ENCODE measurements at regions not wholly inside any gene's neighbourhood (a gene's known extent, or its start where the extent isn't known, plus 50 kb on each side); places are given as distances from the start of the nearest gene placed in this dataset.
"Not testable (repeated sequence)": the region's sequence is repeated elsewhere in the genome, so short reads cannot be mapped to it uniquely, and the experiment has no call there.

DNA sequence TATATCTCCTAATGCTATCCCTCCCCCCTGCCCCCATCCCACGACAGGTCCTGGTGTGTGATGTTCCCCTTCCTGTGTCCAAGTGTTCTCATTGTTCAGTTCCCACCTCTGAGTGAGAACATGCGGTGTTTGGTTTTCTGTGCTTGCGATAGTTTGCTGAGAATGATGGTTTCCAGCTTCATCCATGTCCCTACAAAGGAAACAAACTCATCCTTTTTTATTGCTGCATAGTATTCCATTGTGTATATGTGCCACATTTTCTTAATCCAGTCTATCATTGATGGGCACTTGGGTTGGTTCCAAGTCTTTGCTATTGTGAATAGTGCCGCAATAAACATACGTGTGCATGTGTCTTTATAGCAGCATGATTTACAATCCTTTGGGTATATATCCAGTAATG lies 146.9 kb downstream of the LYPLAL1 start:
- DNase-seq: not testable (repeated sequence)

- no peak for DNase-seq
These were observed 145.1 kb downstream of the LYPLAL1 start for GRCh38 chr1:219318826-219319225.

- no peak for DNase-seq
These were observed 144.2 kb downstream of the LYPLAL1 start for GRCh38 chr1:219317762-219318353.

DNA sequence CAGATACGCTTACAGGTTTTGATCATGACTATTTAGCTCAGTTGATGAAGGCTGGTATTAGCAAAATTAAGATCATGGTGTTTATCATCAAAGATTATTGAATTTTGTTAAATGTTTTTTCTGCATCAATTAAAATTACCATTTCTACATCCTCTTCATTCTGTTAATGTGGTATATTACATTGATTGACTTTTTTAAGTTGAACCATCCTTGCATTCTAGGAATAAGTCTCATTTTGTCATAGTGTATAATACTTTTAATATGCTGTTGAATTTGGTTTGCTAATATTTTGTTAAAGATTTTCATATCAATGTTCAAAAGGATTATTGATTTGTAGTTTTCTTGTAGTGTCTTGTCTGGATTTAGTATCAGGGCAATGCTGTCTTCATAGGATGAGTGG lies 142.4 kb downstream of the LYPLAL1 start:
- DNase-seq: no peak

- DNase-seq: no peak
These were observed 140.3 kb downstream of the LYPLAL1 start for GRCh38 chr1:219313961-219314360.

DNA sequence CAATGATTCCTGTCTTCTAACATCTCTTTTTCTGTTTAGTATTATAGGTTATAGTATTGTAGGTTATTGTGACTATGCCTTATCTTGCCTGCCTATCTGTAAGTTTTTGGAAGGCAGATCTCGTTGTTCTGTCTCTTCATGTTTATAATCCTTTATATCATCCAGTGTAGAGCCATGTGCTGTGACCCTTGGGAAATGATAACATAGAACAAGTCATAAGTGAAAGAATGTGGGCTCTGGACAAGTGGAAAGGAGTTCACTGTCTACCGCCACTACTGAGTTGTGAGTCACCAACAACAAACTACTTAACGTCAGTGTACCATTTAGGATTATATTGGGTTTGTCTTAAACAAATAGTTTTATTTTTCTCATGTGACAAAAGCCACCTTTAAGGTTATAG lies 139.3 kb downstream of the LYPLAL1 start:
- DNase-seq: no peak

GRCh38 chr1:219310181-219310728 lies 136.6 kb downstream of the LYPLAL1 start:
- no peak for DNase-seq

- DNase-seq: no peak
These were observed 134.7 kb downstream of the LYPLAL1 start for GRCh38 chr1:219308367-219308766.

GRCh38 chr1:219304227-219305226 lies 130.8 kb downstream of the LYPLAL1 start:
- peak in 2 of 56 donors; percentile 1 to 2 for DNase-seq

DNA sequence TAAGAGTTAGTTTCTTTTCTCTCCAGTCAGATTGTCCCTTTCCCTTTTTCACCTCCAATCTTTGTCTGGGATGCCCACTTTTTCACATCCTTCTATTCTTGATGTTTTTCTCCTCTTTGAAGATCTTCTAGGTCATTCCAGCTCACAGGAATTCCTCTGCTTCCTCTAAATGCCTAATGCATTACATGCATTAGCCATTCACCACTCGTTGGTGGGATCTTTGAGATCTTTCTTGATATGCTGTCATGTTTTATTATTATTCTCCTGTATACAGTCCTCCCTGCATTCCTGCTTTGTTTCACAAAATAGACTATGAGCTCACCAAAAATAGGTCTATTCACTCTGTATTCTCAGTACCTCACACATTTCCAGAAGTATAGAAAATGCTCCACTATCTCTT lies 129.0 kb downstream of the LYPLAL1 start:
- DNase-seq: no peak

DNA sequence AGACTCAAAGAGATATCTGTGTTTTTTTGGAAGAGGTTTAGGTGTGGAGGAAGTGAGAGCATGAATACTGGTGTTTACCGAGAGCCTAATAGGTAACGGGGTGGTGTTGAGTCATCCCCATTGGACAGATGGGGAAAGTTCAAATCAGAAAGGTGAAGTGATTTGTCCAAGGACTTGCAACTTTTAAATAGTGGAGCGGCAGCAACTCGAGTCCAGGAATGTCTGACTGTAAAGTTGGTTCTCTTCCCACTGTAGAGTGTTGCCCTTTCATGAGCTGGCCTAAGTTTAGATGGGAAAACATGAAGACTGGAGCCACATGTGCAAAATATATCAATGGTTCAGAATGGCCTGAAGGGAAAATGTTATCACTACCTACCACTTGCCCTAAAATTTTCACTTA lies 125.7 kb downstream of the LYPLAL1 start:
- no peak for DNase-seq

- DNase-seq: no peak
These were observed 125.0 kb downstream of the LYPLAL1 start for GRCh38 chr1:219298571-219299148.

- DNase-seq: no peak
These were observed 123.0 kb downstream of the LYPLAL1 start for GRCh38 chr1:219296430-219297355.

- DNase-seq: no peak
These were observed 120.6 kb downstream of the LYPLAL1 start for GRCh38 chr1:219294251-219294650.

- DNase-seq: no peak
These were observed 119.7 kb downstream of the LYPLAL1 start for GRCh38 chr1:219293410-219293809.

DNA sequence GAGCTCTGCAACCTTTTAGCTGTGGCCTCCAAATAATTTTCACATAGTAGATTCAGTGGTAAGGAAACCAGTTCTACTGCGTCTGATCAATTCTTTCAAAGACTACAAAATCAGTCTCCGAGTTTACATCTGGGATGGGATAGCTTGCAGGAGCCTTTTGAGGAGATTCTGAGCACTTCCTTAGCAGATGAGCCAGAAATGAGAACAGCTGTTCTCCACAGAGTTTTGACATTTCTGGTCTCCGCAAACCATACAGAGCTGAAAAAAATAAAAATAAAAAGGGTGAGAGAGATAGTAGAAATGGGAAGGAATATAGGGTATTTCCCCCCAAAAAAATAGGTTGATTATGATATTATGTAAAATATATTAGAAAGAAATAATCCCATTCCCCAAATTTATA lies 119.3 kb downstream of the LYPLAL1 start:
- DNase-seq: no peak

- DNase-seq: no peak
These were observed 118.7 kb downstream of the LYPLAL1 start for GRCh38 chr1:219292341-219292740.

- no peak for DNase-seq
These were observed 115.5 kb downstream of the LYPLAL1 start for GRCh38 chr1:219289171-219289570.

GRCh38 chr1:219283541-219283940 lies 109.9 kb downstream of the LYPLAL1 start:
- no peak for DNase-seq

DNA sequence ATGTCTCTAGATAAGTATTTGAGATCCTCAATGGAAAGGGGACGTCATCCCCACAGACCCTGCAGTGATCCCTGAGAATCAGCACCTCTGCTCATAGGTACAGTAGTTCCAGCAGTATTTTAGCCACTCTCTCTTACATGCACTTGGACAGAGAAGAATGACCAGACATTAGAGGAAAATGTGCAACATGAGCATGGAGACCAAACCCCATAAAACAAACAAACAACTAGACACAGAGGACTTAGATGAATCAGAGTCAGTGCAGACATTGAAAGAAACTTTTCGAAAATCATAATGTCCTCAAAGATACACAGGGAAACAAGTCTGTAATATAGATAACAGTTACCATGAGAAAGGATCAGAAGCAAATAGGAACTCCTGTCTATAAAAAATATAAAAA lies 108.2 kb downstream of the LYPLAL1 start:
- DNase-seq: no peak

Measured in amygdala (tissue), 56 donors.